IMR-90 (cell line): ENCODE measurements at regions not wholly inside any gene's neighbourhood (a gene's known extent, or its start where the extent isn't known, plus 50 kb on each side); places are given as distances from the start of the nearest gene placed in this dataset.

ENCODE experiments used
- ATAC-seq: fragments of 200-7000 bp; cut with Tn5 transposase; 2 replicates; pipeline ENCODE4 v1.9.1; 2020; ENCODE audit warnings: low read depth, mild to moderate bottlenecking, moderate library complexity
- BruUV-seq: library from RNA; stranded (reverse); fragments of 400-500 nt; replicated peaks from 2 replicates; lab custom pipeline; 2021; lab: Mats Ljungman, UMichigan
- CTCF ChIA-PET: fragments of 300-600 bp; formaldehyde crosslinking; extraction: SDS; loops from one replicate; lab custom pipeline; 2021; ENCODE audit warnings: antibody characterized with exemption; lab: Yijun Ruan, JAX
- POLR2A ChIA-PET: fragments of 300-600 bp; sonication (Branson Sonifier 250); formaldehyde crosslinking; loops from one replicate; lab custom pipeline; 2022; ENCODE audit warnings: antibody characterized with exemption; ENCODE audit not compliant: unreplicated experiment; lab: Charles Lee
- DNase-seq: peaks from one replicate; pipeline ENCODE4 v3.0.0; 2013
- H2AFZ ChIP-seq: replicated peaks from 2 replicates; pipeline ENCODE3; 2013; ENCODE audit warnings: low read length, mild to moderate bottlenecking; ENCODE audit not compliant: poor library complexity
- H2AK5ac ChIP-seq: 2 replicates; pipeline ENCODE4 v1.6.1; 2013; ENCODE audit warnings: low read depth, low read length, inconsistent platforms
- H2AK9ac ChIP-seq: replicated peaks from 2 replicates; pipeline ENCODE3; 2013; ENCODE audit warnings: mild to moderate bottlenecking, low read depth, low read length, moderate library complexity; ENCODE audit not compliant: poor library complexity
- H2BK120ac ChIP-seq: 2 replicates; pipeline ENCODE4 v1.6.1; 2013; ENCODE audit warnings: low read depth, low read length, inconsistent platforms
- H2BK15ac ChIP-seq: 3 replicates; pipeline ENCODE4 v1.6.1; 2013; ENCODE audit warnings: low read depth, low read length, inconsistent platforms
- H2BK20ac ChIP-seq: 2 replicates; pipeline ENCODE4 v1.6.1; 2013; ENCODE audit warnings: low read depth, mild to moderate bottlenecking, inconsistent platforms, low read length, moderate library complexity
- H2BK5ac ChIP-seq: 2 replicates; pipeline ENCODE4 v1.6.1; 2013; ENCODE audit warnings: mild to moderate bottlenecking, low read depth, low read length, inconsistent platforms; ENCODE audit not compliant: poor library complexity, severe bottlenecking
- H3K14ac ChIP-seq: replicated peaks from 2 replicates; pipeline ENCODE4 v1.6.1; 2013; ENCODE audit warnings: low read depth, low read length, inconsistent platforms
- H3K18ac ChIP-seq: 2 replicates; pipeline ENCODE4 v1.6.1; 2013; ENCODE audit warnings: low read depth, low read length, control low read depth
- H3K23ac ChIP-seq: 2 replicates; pipeline ENCODE4 v1.6.1; 2013; ENCODE audit warnings: low read depth, low read length, inconsistent platforms
- H3K27ac ChIP-seq: 2 replicates; pipeline ENCODE4 v1.5.1; 2013; ENCODE audit warnings: mild to moderate bottlenecking, control low read depth, low read length; ENCODE audit not compliant: insufficient read depth
- H3K27me3 ChIP-seq: 2 replicates; pipeline ENCODE4 v1.6.1; 2013; ENCODE audit warnings: low read length; ENCODE audit not compliant: control insufficient read depth, insufficient read depth
- H3K36me3 ChIP-seq: 2 replicates; pipeline ENCODE4 v1.6.1; 2013; ENCODE audit warnings: low read length, mixed read lengths; ENCODE audit not compliant: control insufficient read depth, insufficient read depth
- H3K4ac ChIP-seq: 2 replicates; pipeline ENCODE4 v1.6.1; 2013; ENCODE audit warnings: low read depth, low read length, inconsistent platforms
- H3K4me1 ChIP-seq: 2 replicates; pipeline ENCODE4 v1.6.1; 2013; ENCODE audit warnings: low read length, mixed read lengths; ENCODE audit not compliant: control insufficient read depth, insufficient read depth
- H3K4me2 ChIP-seq: 2 replicates; pipeline ENCODE4 v1.6.1; 2013; ENCODE audit warnings: low read depth, mild to moderate bottlenecking, control low read depth, low read length, moderate library complexity
- H3K4me3 ChIP-seq: 2 replicates; pipeline ENCODE4 v1.5.1; 2013; ENCODE audit warnings: low read depth, mild to moderate bottlenecking, control low read depth, low read length, moderate library complexity; ENCODE audit not compliant: insufficient read depth
- H3K56ac ChIP-seq: 2 replicates; pipeline ENCODE4 v1.6.1; 2013; ENCODE audit warnings: low read length, inconsistent platforms; ENCODE audit not compliant: insufficient read depth; ENCODE audit errors: extremely low read depth
- H3K79me1 ChIP-seq, 2 experiments: 2 replicates each; pipeline ENCODE4 v1.6.1; 2013; ENCODE audit warnings: low read length in 2 of 2, inconsistent platforms in 1 of 2, low read depth in 1 of 2
- H3K9ac ChIP-seq: 2 replicates; pipeline ENCODE4 v1.6.1; 2013; ENCODE audit warnings: low read depth, low read length, control low read depth
- H3K9me1 ChIP-seq: 2 replicates; pipeline ENCODE4 v1.6.1; 2013; ENCODE audit warnings: low read length, inconsistent platforms; ENCODE audit not compliant: insufficient read depth
- H3K9me3 ChIP-seq: 2 replicates; pipeline ENCODE4 v1.6.1; 2013; ENCODE audit warnings: low read length; ENCODE audit not compliant: control insufficient read depth, insufficient read depth
- H4K20me1 ChIP-seq: 2 replicates; pipeline ENCODE4 v1.6.1; 2013; ENCODE audit warnings: low read length, inconsistent platforms; ENCODE audit not compliant: insufficient read depth
- H4K5ac ChIP-seq: 2 replicates; pipeline ENCODE4 v1.6.1; 2013; ENCODE audit warnings: mild to moderate bottlenecking, low read depth, low read length, control low read depth
- H4K8ac ChIP-seq, 2 experiments: 2 replicates each; pipeline ENCODE4 v1.6.1; 2013; ENCODE audit warnings: low read depth in 2 of 2, low read length in 2 of 2, control low read depth in 1 of 2, inconsistent platforms in 1 of 2
- H4K91ac ChIP-seq: 2 replicates; pipeline ENCODE4 v1.6.1; 2013; ENCODE audit warnings: low read depth, low read length, inconsistent platforms; ENCODE audit not compliant: insufficient read depth
- BHLHE40 ChIP-seq: fragments of 150-350 bp; IDR thresholded peaks from 2 replicates; pipeline ENCODE4 v1.6.1; 2016; ENCODE audit warnings: mild to moderate bottlenecking, low read depth, low read length
- CEBPB ChIP-seq: IDR thresholded peaks from 2 replicates; pipeline ENCODE4 v1.6.1; 2012; ENCODE audit warnings: low read depth, low read length, improper control_type of control experiment
- CTCF ChIP-seq: conservative IDR thresholded peaks from 2 replicates; pipeline ENCODE4 v1.5.1; 2012; ENCODE audit warnings: mild to moderate bottlenecking, low read depth, low read length, improper control_type of control experiment
- ELK1 ChIP-seq: fragments of 150-350 bp; IDR thresholded peaks from 2 replicates; pipeline ENCODE4 v1.6.1; 2016; ENCODE audit warnings: low read depth, mild to moderate bottlenecking, low read length, moderate library complexity, borderline replicate concordance
- FOS ChIP-seq: fragments of 150-350 bp; IDR thresholded peaks from 2 replicates; pipeline ENCODE4 v1.6.1; 2016; ENCODE audit warnings: low read depth, low read length
- MAFK ChIP-seq: IDR thresholded peaks from 2 replicates; pipeline ENCODE4 v1.6.1; 2012; ENCODE audit warnings: low read depth, low read length, improper control_type of control experiment
- MAZ ChIP-seq: IDR thresholded peaks from 2 replicates; pipeline ENCODE4 v1.6.1; 2012; ENCODE audit warnings: low read depth, mild to moderate bottlenecking, low read length, improper control_type of control experiment, moderate library complexity, borderline replicate concordance
- MXI1 ChIP-seq: IDR thresholded peaks from 2 replicates; pipeline ENCODE4 v1.6.1; 2012; ENCODE audit warnings: low read depth, mild to moderate bottlenecking, low read length, moderate library complexity, borderline replicate concordance
- NFE2L2 ChIP-seq: fragments of 150-350 bp; IDR thresholded peaks from 2 replicates; pipeline ENCODE4 v1.6.1; 2016; ENCODE audit warnings: low read depth, mild to moderate bottlenecking, low read length
- RAD21 ChIP-seq: IDR thresholded peaks from 2 replicates; pipeline ENCODE4 v1.6.1; 2012; ENCODE audit warnings: low read length, improper control_type of control experiment
- RFX5 ChIP-seq: IDR thresholded peaks from 2 replicates; pipeline ENCODE4 v1.8.0; 2012; ENCODE audit warnings: low read depth, mild to moderate bottlenecking, low read length, moderate library complexity
- SMC3 ChIP-seq: fragments of 150-350 bp; IDR thresholded peaks from 2 replicates; pipeline ENCODE4 v1.6.1; 2016; ENCODE audit warnings: low read depth, mild to moderate bottlenecking, antibody characterized with exemption, low read length, moderate library complexity
- WGBS, 2 experiments: methylation state at CpG; one replicate each; pipeline versions ENCODE4 v1.1.5 to v1.1.7; 2013; ENCODE audit warnings: missing lambda C conversion rate in 2 of 2; ENCODE audit not compliant: insufficient read length in 1 of 2; ENCODE audit errors: extremely low coverage in 2 of 2; 5-methylcytosine and 5-hydroxymethylcytosine counted together
- dilution Hi-C: fragments of 300-500 bp; cut with HindIII; formaldehyde crosslinking; loops from one replicate; pipeline ENCODE4 v1.14.3; 2018; ENCODE audit warnings: low sequenced_read_pairs; ENCODE audit not compliant: unreplicated experiment
- in situ Hi-C: fragments of 300-500 bp; cut with MboI; formaldehyde crosslinking; loops from 3 replicates; pipeline ENCODE4 v1.14.3; 2019; ENCODE audit warnings: low sequenced_read_pairs, inconsistent platforms, mixed read lengths
- intact Hi-C: fragments of 100-400 bp; cut with micrococcal nuclease; formaldehyde crosslinking; loops from 2 replicates; pipeline ENCODE4 v1.10.0; 2022

DNA sequence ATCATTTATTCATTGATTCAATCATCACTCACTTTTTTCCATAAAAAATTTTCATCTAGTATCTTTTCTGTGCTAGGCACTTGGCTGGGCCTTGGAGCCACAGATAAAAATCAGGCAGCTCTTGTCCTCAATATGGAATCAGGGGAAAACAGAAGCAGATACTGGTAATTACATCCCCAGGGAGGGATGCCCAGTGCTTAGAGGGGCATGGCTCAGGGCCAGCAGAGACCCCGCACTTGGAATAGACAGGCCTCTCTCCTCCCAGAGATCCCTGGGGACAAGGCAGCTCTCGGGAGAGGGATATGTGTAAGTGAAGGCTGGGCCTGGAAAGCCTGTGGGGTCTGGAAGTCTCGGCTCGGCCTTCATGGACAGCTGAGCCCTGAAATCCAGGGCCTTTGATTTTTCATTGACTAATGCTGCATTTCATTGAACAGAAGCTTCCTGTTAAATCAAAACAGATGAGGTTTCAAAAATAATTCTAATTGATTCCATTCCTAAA is 180.4 kb downstream of the FOXD2 start:
- Histone ChIP-seq H4K91ac (no peak overlapping the region), H2BK5ac (no peak overlapping the region), H3K56ac (no peak overlapping the region), H4K8ac (no peak overlapping the region), H3K4me1 (no peaks in the 10 kb centered on the region), H3K18ac (no peak overlapping the region), H2AFZ (no peak overlapping the region), H3K9me3 (no peaks in the 10 kb centered on the region), H2BK120ac (no peak overlapping the region), H3K23ac (no peak overlapping the region), H3K9ac (no peak overlapping the region), H3K79me1 (no peaks in the 10 kb centered on the region), H2AK5ac (no peak overlapping the region), H3K27ac (no peak overlapping the region), H3K14ac (no peak overlapping the region), H3K27me3 (no peaks in the 10 kb centered on the region), H2AK9ac (no peak overlapping the region), H3K4ac (no peak overlapping the region), H2BK15ac (no peak overlapping the region), H3K4me2 (no peak overlapping the region), H2BK20ac (no peak overlapping the region), H4K20me1 (no peaks in the 10 kb centered on the region), H3K36me3 (no peaks in the 10 kb centered on the region), H4K5ac (no peak overlapping the region), H3K9me1 (no peaks in the 10 kb centered on the region), H3K4me3 (no peak overlapping the region)
- no peak for TF ChIP-seq SMC3
- TF ChIP-seq MAFK: no peak
- no peak for TF ChIP-seq NFE2L2
- TF ChIP-seq RFX5: no peak
- no peak for TF ChIP-seq CEBPB
- TF ChIP-seq ELK1: no peak
- no peak for TF ChIP-seq BHLHE40
- TF ChIP-seq MAZ: no peak
- no peak for TF ChIP-seq MXI1
- no peak for TF ChIP-seq FOS
- TF ChIP-seq RAD21: no peak
- TF ChIP-seq CTCF: no peak
- no TSS peak for BruUV-seq
- intact Hi-C loops (no loop called here), in situ Hi-C loops (no loop called here), dilution Hi-C loops (no loop called here)
- ChIA-PET POLR2A (no interaction called here), CTCF (no interaction called here)
- WGBS, 2 experiments: no CpG with 5 or more reads among the region's 4 CpGs
- no peak for DNase-seq
- no peak for ATAC-seq
